ENCODE measurements at regions not wholly inside any gene's neighbourhood (a gene's known extent, or its start where the extent isn't known, plus 50 kb on each side); places are given as distances from the start of the nearest gene placed in this dataset.

DNA sequence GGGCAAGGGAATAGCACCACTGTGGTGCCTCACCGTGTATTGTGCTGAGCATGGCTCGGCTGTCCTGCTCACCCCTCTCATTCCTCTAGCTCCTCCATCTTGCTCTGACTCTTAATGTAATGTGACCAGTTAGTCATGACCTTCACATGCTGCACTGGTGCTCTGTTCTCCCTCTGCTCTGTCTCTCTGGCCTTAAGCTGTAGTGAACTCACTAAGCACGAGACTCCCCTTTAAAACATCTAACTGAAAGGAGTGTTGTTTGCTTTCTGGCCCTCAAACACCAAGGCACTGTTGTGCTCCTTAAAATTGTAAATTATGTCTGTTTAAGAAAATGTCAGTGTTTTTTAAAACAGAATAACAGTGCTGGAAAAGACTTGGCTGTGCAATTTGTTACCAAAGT lies 140.4 kb downstream of the HDGFL1 start:
- no peak for DNase-seq (ENCODE audit: low read depth, low spot score)
- H3K4me3 ChIP-seq (ENCODE audit: low read depth, low read length), result no peak overlapping the region
- CTCF ChIA-PET, result no interaction called here
- POLR2A ChIA-PET, result no interaction called here
- TF ChIP-seq, protein P1, sequence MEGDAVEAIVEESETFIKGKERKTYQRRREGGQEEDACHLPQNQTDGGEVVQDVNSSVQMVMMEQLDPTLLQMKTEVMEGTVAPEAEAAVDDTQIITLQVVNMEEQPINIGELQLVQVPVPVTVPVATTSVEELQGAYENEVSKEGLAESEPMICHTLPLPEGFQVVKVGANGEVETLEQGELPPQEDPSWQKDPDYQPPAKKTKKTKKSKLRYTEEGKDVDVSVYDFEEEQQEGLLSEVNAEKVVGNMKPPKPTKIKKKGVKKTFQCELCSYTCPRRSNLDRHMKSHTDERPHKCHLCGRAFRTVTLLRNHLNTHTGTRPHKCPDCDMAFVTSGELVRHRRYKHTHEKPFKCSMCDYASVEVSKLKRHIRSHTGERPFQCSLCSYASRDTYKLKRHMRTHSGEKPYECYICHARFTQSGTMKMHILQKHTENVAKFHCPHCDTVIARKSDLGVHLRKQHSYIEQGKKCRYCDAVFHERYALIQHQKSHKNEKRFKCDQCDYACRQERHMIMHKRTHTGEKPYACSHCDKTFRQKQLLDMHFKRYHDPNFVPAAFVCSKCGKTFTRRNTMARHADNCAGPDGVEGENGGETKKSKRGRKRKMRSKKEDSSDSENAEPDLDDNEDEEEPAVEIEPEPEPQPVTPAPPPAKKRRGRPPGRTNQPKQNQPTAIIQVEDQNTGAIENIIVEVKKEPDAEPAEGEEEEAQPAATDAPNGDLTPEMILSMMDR (IDR thresholded peaks at IDR 0.05; ENCODE audit: insufficient read depth, low read length, missing control alignments), result no peak

DNA sequence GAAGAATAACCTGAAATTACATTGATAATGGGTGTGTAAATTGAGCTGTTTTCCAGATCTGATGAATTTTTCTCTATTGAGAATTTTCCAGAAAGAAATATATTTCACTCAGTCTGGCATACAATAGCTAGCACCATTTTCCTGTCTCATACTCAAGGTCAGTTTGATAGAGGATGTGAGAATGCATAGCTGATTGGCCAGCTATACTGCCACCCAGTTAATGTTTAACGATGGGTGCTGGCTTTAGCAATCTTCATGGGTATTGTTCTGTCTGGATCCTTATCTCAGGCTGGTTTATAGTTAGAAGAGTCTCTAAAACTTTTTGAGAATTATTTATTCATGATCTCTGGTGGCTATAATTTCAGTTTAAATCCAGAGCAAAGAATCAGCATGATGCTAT lies 147.4 kb downstream of the HDGFL1 start:
- DNase-seq (ENCODE audit: low read depth, low spot score), result no peak
- TF ChIP-seq, protein P1 (IDR thresholded peaks at IDR 0.05; ENCODE audit: insufficient read depth, low read length, missing control alignments), result no peak
- no peak overlapping the region for H3K4me3 ChIP-seq (ENCODE audit: low read depth, low read length)
- CTCF ChIA-PET, result no interaction called here
- POLR2A ChIA-PET, result no interaction called here

DNA sequence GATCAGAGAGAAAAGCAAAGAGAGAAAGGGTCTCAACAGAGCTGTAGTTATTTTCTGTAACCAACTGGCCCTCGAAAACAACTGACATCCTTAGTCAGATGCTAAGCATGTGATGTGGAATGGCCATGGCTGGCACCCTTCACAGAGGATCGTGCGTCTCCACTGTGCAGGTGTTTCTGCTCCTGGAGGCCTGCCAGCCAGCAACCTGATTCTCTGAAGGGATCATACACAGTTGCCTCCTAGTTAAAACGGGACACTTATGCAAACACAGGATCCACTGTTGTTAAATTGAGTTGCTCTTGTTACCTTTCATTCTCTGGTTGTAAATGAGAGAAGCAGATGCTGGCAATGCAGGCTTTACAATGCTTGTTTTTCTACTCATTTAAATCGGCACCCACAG lies 148.5 kb downstream of the HDGFL1 start:
- no peak overlapping the region for H3K4me3 ChIP-seq (ENCODE audit: low read depth, low read length)
- POLR2A ChIA-PET, result no interaction called here
- TF ChIP-seq, protein P1 (IDR thresholded peaks at IDR 0.05; ENCODE audit: insufficient read depth, low read length, missing control alignments), result no peak
- CTCF ChIA-PET, result no interaction called here
- DNase-seq (ENCODE audit: low read depth, low spot score), result no peak

DNA sequence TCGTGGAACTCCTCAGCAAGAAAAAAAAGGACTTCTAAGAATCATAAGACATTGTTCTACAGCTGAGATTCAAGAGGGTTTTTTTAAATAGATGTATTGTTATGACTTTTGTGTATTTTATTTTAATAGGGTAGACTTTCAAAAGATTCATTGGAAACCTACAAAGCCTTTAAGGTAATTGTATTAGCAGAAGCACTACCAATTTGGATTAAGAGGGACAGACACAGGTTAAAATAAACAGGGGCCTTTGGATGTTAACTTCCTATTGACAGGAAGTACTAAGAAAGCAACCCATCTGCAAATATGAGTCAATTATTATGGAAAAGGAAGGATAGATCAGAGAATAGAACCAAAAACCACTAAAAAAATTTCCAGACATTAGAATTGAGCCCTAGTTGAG lies 153.5 kb downstream of the HDGFL1 start:
- TF ChIP-seq, protein P1 (IDR thresholded peaks at IDR 0.05; ENCODE audit: insufficient read depth, low read length, missing control alignments), result no peak
- H3K4me3 ChIP-seq (ENCODE audit: low read depth, low read length), result no peak overlapping the region
- POLR2A ChIA-PET, result no interaction called here
- no peak for DNase-seq (ENCODE audit: low read depth, low spot score)
- CTCF ChIA-PET, result no interaction called here

DNA sequence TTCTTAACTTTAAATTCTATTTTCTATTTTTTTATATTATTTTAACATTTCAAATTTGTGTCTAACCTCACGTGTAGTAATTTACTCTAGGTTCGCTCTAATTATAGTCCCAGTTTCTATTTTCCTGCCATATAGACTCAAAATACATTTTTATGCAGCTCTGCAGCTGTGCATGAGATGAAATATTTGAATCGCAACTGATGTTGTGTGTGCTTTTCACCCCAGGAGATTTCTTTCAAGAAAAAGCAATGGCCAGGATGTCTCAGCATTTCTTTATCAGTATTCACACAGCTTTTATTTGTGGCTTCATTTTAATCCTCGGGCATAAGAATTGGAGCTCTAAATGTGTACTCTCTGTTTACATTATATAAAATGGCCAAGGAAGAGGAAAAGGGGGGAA lies 157.6 kb downstream of the HDGFL1 start:
- TF ChIP-seq, protein P1 (IDR thresholded peaks at IDR 0.05; ENCODE audit: insufficient read depth, low read length, missing control alignments), result no peak
- CTCF ChIA-PET, result interaction anchor here (1.0 to 2.6 kb wide), 2 partner anchors 10 to 11 kb away, joined by 5 to 7 read pairs; no protein-coding TSS in a partner anchor
- no peak overlapping the region for H3K4me3 ChIP-seq (ENCODE audit: low read depth, low read length)
- POLR2A ChIA-PET, result no interaction called here
- DNase-seq (ENCODE audit: low read depth, low spot score), result no peak

DNA sequence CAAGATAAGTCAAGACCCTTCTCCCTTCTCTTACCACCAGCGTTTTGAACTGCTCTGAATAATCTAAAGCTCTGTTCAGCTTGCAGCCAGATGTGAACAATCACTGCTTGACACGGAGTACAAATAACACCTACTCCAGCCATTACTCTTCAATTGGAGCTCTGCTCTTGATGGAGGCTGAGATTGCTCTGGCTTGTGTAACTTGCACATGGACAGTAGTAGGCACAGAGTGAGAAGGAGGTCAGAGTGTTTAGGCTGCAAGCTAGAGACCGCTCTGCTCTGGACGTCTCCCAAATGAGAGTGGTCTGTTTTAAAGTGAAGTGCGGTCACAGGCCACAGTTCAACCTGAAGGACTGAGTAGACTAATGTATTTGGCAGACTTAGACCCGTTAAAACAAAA lies 158.3 kb downstream of the HDGFL1 start:
- ChIA-PET POLR2A (no interaction called here), CTCF (interaction anchor here (1.2 to 2.6 kb wide), 2 partner anchors 9 to 10 kb away, joined by 4 to 7 read pairs; no protein-coding TSS in a partner anchor)
- no peak overlapping the region for H3K4me3 ChIP-seq (ENCODE audit: low read depth, low read length)
- DNase-seq (ENCODE audit: low read depth, low spot score), result no peak
- TF ChIP-seq, protein P1 (IDR thresholded peaks at IDR 0.05; ENCODE audit: insufficient read depth, low read length, missing control alignments), result no peak
